GM12878 (cell line): ENCODE measurements at regions not wholly inside any gene's neighbourhood (a gene's known extent, or its start where the extent isn't known, plus 50 kb on each side); places are given as distances from the start of the nearest gene placed in this dataset.

ENCODE experiments used
- ATAC-seq: fragments of 200-7000 bp; cut with Tn5 transposase; 3 replicates; pipeline ENCODE4 v1.9.1; 2020; ENCODE audit warnings: mild to moderate bottlenecking, moderate library complexity
- BruUV-seq: library from RNA; stranded (reverse); fragments of 400-500 nt; replicated peaks from 2 replicates; lab custom pipeline; 2021; lab: Mats Ljungman, UMichigan
- CTCF ChIA-PET: fragments of 300-600 bp; sonication (Branson Sonifier 250); formaldehyde crosslinking; extraction: SDS; loops from one replicate; lab custom pipeline; 2021; ENCODE audit warnings: inconsistent platforms; lab: Yijun Ruan, JAX
- POLR2A ChIA-PET: fragments of 350-600 bp; formaldehyde crosslinking; extraction: SDS; loops from one replicate; lab custom pipeline; 2021; ENCODE audit warnings: inconsistent platforms; lab: Charles Lee
- RAD21 ChIA-PET: fragments of 300-600 bp; sonication (Branson Sonifier 250); formaldehyde crosslinking; loops from one replicate; lab custom pipeline; 2023; ENCODE audit warnings: antibody characterized with exemption; ENCODE audit not compliant: unreplicated experiment; lab: Charles Lee
- SMC1A ChIA-PET: fragments of 300-600 bp; sonication (Branson Sonifier 250); formaldehyde crosslinking; loops from one replicate; lab custom pipeline; 2023; ENCODE audit not compliant: unreplicated experiment, uncharacterized antibody; lab: Charles Lee
- DNase-seq: peaks from one replicate; pipeline ENCODE4 v3.0.0-alpha.2; 2011; ENCODE audit warnings: low read depth, low spot score
- FAIRE-seq: peaks from 3 replicates; lab custom pipeline; 2011; peaks lifted over from hg19 to GRCh38; lab: Jason Lieb, UNC
- H2AFZ ChIP-seq: 2 replicates; pipeline ENCODE4 v1.6.0; 2011; ENCODE audit warnings: low read depth, low read length, control low read depth; ENCODE audit not compliant: control insufficient read depth
- H3K27ac ChIP-seq: 2 replicates; pipeline ENCODE4 v1.5.1; 2011; ENCODE audit warnings: control low read depth; ENCODE audit not compliant: control insufficient read depth, insufficient read depth
- H3K27me3 ChIP-seq, 2 experiments: replicated peaks in 1 of 2; 2 replicates each; pipeline versions ENCODE4 v1.6.0 to v1.6.1; 2011; ENCODE audit warnings: low read length in 1 of 2; ENCODE audit not compliant: control insufficient read depth in 2 of 2, insufficient read depth in 2 of 2
- H3K36me3 ChIP-seq, 2 experiments: 2 replicates each; pipeline ENCODE4 v1.5.1; 2011; ENCODE audit warnings: low read length in 1 of 2; ENCODE audit not compliant: control insufficient read depth in 2 of 2, insufficient read depth in 2 of 2
- H3K4me1 ChIP-seq: 2 replicates; pipeline ENCODE4 v1.6.1; 2011; ENCODE audit warnings: mild to moderate bottlenecking, low read length, moderate library complexity, mixed read lengths; ENCODE audit not compliant: control insufficient read depth, insufficient read depth
- H3K4me2 ChIP-seq: 2 replicates; pipeline ENCODE4 v1.6.0; 2011; ENCODE audit warnings: control low read depth; ENCODE audit not compliant: control insufficient read depth, insufficient read depth
- H3K4me3 ChIP-seq: fragments of 200-600 bp; sonication (generic); 2 replicates; pipeline ENCODE4 v1.5.1; 2016
- H3K79me2 ChIP-seq: 2 replicates; pipeline ENCODE4 v1.6.0; 2011; ENCODE audit warnings: low read length; ENCODE audit not compliant: control insufficient read depth, insufficient read depth
- H3K9ac ChIP-seq: 2 replicates; pipeline ENCODE4 v1.8.0; 2011; ENCODE audit warnings: low read length, control low read depth, mixed read lengths; ENCODE audit not compliant: control insufficient read depth, insufficient read depth
- H3K9me3 ChIP-seq: replicated peaks from 3 replicates; pipeline ENCODE4 v1.5.1; 2011; ENCODE audit warnings: mild to moderate bottlenecking, low read length; ENCODE audit not compliant: control insufficient read depth, insufficient read depth
- H4K20me1 ChIP-seq: 2 replicates; pipeline ENCODE4 v1.6.0; 2011; ENCODE audit not compliant: control insufficient read depth, insufficient read depth
- CREM ChIP-seq: IDR thresholded peaks from 2 replicates; pipeline ENCODE4 v1.6.1; 2014; ENCODE audit warnings: antibody characterized with exemption, low read depth
- EED ChIP-seq: sonication (generic); IDR thresholded peaks from 2 replicates; pipeline ENCODE4 v1.6.1; 2016; ENCODE audit warnings: antibody characterized with exemption, low read depth
- EGR1 ChIP-seq, 2 experiments: IDR thresholded peaks; 1 replicate in 1 of 2; 2 replicates in 1 of 2; pipeline ENCODE4 v1.6.1; 2011 to 2012; ENCODE audit warnings: low read depth in 2 of 2, low read length in 2 of 2, borderline replicate concordance in 1 of 2, mild to moderate bottlenecking in 1 of 2, moderate library complexity in 1 of 2
- ETV6 ChIP-seq, 2 experiments: fragments of 450-650 bp in 1 of 2; IDR thresholded peaks in 1 of 2; conservative IDR thresholded peaks in 1 of 2; 2 replicates each; pipeline ENCODE4 v1.6.1; 2014; ENCODE audit warnings: antibody characterized with exemption in 1 of 2, borderline replicate concordance in 1 of 2, low read depth in 1 of 2, mild to moderate bottlenecking in 1 of 2, moderate library complexity in 1 of 2
- IRF4 ChIP-seq: IDR thresholded peaks from 2 replicates; pipeline ENCODE4 v1.6.1; 2011; ENCODE audit warnings: low read depth, low read length
- MTA2 ChIP-seq: fragments of 450-650 bp; IDR thresholded peaks from 2 replicates; pipeline ENCODE4 v1.6.1; 2016; ENCODE audit warnings: low read depth, mild to moderate bottlenecking, moderate library complexity
- NBN ChIP-seq: fragments of 450-650 bp; IDR thresholded peaks from 2 replicates; pipeline ENCODE4 v1.6.1; 2016
- RCOR1 ChIP-seq: conservative IDR thresholded peaks from 2 replicates; pipeline ENCODE4 v1.6.1; 2012; ENCODE audit warnings: low read depth, low read length, improper control_type of control experiment
- RELB ChIP-seq: fragments of 450-650 bp; IDR thresholded peaks from 2 replicates; pipeline ENCODE4 v1.6.1; 2017; ENCODE audit warnings: low read depth, mild to moderate bottlenecking, moderate library complexity
- SKIL ChIP-seq: fragments of 450-650 bp; IDR thresholded peaks from 2 replicates; pipeline ENCODE4 v1.6.1; 2017; ENCODE audit warnings: mild to moderate bottlenecking, low read depth, inconsistent platforms; ENCODE audit not compliant: poor library complexity, severe bottlenecking
- SREBF2 ChIP-seq: IDR thresholded peaks from 2 replicates; pipeline ENCODE4 v1.6.1; 2012; ENCODE audit warnings: mild to moderate bottlenecking, low read length
- STAT1 ChIP-seq: fragments of 450-650 bp; conservative IDR thresholded peaks from 2 replicates; pipeline ENCODE4 v1.6.1; 2014; ENCODE audit warnings: antibody characterized with exemption, mild to moderate bottlenecking
- WGBS: methylation state at CpG from one replicate; pipeline ENCODE4 v1.1.6; 2016; ENCODE audit warnings: low lambda C conversion rate; ENCODE audit not compliant: insufficient replicate concordance, insufficient coverage; ENCODE audit errors: missing lambda C conversion rate; 5-methylcytosine and 5-hydroxymethylcytosine counted together
- in situ Hi-C: fragments of 300-500 bp; cut with MboI; formaldehyde crosslinking; loops from 9 replicates; pipeline ENCODE4 v1.14.3; 2018; ENCODE audit warnings: mixed read lengths
- intact Hi-C: fragments of 100-400 bp; cut with micrococcal nuclease; formaldehyde crosslinking; loops from one replicate; pipeline ENCODE4 v1.14.2; 2022; ENCODE audit not compliant: unreplicated experiment
- TF ChIP-seq, protein P1 (sequence below): fragments of 450-650 bp; IDR thresholded peaks from 2 replicates; pipeline ENCODE4 v1.6.1; 2016; ENCODE audit warnings: mild to moderate bottlenecking, moderate library complexity, borderline replicate concordance
- TF ChIP-seq, protein P2 (sequence below): IDR thresholded peaks from 2 replicates; pipeline ENCODE4 v1.6.1; 2012; ENCODE audit warnings: low read depth, low read length, improper control_type of control experiment

DNA sequence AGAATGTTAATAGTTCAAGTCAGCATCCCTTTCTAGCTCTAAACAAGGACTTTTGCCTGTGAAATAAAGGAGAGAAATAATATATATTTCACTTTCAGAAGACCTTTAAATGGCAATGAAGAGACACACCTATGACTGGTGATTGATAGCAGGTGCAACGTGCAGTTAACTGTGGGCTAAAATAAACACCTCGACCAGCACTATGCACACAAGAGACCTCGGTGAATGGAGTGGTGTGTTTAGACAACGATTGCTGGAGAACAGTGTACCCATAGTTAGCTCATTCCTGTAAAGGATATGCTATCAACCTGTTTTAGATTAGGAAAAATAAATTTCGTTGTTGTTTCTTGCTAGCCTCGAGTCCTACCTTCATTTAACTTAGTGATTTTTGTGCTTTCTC lies 143.4 kb downstream of the NR4A2 start (continued):
- TF ChIP-seq, protein P1, sequence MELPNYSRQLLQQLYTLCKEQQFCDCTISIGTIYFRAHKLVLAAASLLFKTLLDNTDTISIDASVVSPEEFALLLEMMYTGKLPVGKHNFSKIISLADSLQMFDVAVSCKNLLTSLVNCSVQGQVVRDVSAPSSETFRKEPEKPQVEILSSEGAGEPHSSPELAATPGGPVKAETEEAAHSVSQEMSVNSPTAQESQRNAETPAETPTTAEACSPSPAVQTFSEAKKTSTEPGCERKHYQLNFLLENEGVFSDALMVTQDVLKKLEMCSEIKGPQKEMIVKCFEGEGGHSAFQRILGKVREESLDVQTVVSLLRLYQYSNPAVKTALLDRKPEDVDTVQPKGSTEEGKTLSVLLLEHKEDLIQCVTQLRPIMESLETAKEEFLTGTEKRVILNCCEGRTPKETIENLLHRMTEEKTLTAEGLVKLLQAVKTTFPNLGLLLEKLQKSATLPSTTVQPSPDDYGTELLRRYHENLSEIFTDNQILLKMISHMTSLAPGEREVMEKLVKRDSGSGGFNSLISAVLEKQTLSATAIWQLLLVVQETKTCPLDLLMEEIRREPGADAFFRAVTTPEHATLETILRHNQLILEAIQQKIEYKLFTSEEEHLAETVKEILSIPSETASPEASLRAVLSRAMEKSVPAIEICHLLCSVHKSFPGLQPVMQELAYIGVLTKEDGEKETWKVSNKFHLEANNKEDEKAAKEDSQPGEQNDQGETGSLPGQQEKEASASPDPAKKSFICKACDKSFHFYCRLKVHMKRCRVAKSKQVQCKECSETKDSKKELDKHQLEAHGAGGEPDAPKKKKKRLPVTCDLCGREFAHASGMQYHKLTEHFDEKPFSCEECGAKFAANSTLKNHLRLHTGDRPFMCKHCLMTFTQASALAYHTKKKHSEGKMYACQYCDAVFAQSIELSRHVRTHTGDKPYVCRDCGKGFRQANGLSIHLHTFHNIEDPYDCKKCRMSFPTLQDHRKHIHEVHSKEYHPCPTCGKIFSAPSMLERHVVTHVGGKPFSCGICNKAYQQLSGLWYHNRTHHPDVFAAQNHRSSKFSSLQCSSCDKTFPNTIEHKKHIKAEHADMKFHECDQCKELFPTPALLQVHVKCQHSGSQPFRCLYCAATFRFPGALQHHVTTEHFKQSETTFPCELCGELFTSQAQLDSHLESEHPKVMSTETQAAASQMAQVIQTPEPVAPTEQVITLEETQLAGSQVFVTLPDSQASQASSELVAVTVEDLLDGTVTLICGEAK: no peak
- TF ChIP-seq RCOR1 (no peak), IRF4 (no peak), CREM (no peak)

DNA sequence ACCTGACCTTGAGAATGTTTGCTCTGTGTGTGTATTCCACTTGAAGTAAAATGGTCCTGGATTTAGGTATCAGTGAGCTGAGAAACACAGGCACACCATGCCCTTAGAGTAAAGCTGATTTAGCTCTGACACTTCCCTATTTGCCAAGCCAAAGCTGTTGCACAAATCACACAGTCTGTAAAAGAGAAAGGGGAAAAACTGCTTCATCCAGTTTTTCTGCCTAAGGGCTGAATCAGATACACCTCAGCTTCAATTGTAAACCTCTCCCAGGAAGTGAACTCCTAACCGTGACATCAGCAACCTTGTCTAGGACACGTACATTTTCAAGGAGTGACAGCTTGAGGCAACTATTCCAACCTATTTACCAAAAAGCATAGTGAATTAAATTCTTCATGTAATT lies 150.4 kb downstream of the NR4A2 start:
- no peak overlapping the region for H3K9ac ChIP-seq
- H3K4me2 ChIP-seq: no peak overlapping the region
- DNase-seq (no peak), ATAC-seq (no peak), FAIRE-seq (no peak)
- H3K4me3 ChIP-seq: no peak overlapping the region
- no peak overlapping the region for H3K27ac ChIP-seq
- no peaks in the 10 kb centered on the region for H3K4me1 ChIP-seq
- ChIA-PET RAD21 (interaction anchor here (0.8 to 1.1 kb wide), 2 partner anchors 407 to 805 kb away, joined by 3 read pairs; no protein-coding TSS in a partner anchor), CTCF (interaction anchor here (1.3 to 1.9 kb wide), 2 partner anchors 22 to 407 kb away, joined by 3 to 5 read pairs; no protein-coding TSS in a partner anchor), POLR2A (interaction anchor here (0.7 kb wide), 1 partner anchor 1140 kb away, joined by 3 read pairs; no protein-coding TSS in a partner anchor), SMC1A (interaction anchor here (2.0 kb wide), 1 partner anchor 407 kb away, joined by 4 read pairs; no protein-coding TSS in a partner anchor)
- intact Hi-C loops: no loop called here
- in situ Hi-C loops: no loop called here
- H3K36me3 ChIP-seq: no peaks in the 10 kb centered on the region
- H3K79me2 ChIP-seq: no peaks in the 10 kb centered on the region
- WGBS: 47% methylated on average over 2 of the region's 2 CpGs
- no peak overlapping the region for H2AFZ ChIP-seq
- H4K20me1 ChIP-seq: no peaks in the 10 kb centered on the region
- H3K27me3 ChIP-seq: peaks cover 0 to 2% of the 10 kb centered on the region in 2 experiments; a peak in 2 of 4 replicates
- no peaks in the 10 kb centered on the region for H3K9me3 ChIP-seq
- no TSS peak for BruUV-seq
- TF ChIP-seq SKIL (no peak), SREBF2 (no peak), EGR1 (IDR thresholded peaks at IDR 0.05; ENCODE audit: borderline replicate concordance in 1 of 2, low read depth in 2 of 2, low read length in 2 of 2) (no peak), NBN (no peak), EED (no peak), MTA2 (no peak), RELB (no peak), STAT1 (no peak), ETV6 (conservative IDR thresholded peaks at IDR 0.05 in 1 of 2, IDR thresholded peaks at IDR 0.05 in 1 of 2; ENCODE audit: borderline replicate concordance in 1 of 2, low read depth in 1 of 2) (no peak)
- TF ChIP-seq, protein P2, sequence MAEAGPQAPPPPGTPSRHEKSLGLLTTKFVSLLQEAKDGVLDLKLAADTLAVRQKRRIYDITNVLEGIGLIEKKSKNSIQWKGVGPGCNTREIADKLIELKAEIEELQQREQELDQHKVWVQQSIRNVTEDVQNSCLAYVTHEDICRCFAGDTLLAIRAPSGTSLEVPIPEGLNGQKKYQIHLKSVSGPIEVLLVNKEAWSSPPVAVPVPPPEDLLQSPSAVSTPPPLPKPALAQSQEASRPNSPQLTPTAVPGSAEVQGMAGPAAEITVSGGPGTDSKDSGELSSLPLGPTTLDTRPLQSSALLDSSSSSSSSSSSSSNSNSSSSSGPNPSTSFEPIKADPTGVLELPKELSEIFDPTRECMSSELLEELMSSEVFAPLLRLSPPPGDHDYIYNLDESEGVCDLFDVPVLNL: no peak
